Activated CD4-positive, alpha-beta memory T cell treated with anti-CD3 and anti-CD28 coated beads for 36 hours (primary cell): ENCODE measurements at regions not wholly inside any gene's neighbourhood (a gene's known extent, or its start where the extent isn't known, plus 50 kb on each side); places are given as distances from the start of the nearest gene placed in this dataset.
"Not testable (repeated sequence)": the region's sequence is repeated elsewhere in the genome, so short reads cannot be mapped to it uniquely, and the experiment has no call there.

Experiments
- CTCF ChIA-PET: fragments of 350-600 bp; sonication (Branson Sonifier 250); formaldehyde crosslinking; loops from one replicate; lab custom pipeline; 2021; ENCODE audit warnings: antibody characterized with exemption, inconsistent platforms; lab: Charles Lee
- POLR2A ChIA-PET: fragments of 350-600 bp; sonication (Branson Sonifier 250); formaldehyde crosslinking; loops from one replicate; lab custom pipeline; 2021; ENCODE audit warnings: antibody characterized with exemption; lab: Charles Lee
- DNase-seq: peaks from one replicate; pipeline ENCODE4 v3.0.0-alpha.2; 2020
- H3K27ac Mint-ChIP-seq: one replicate; pipeline ENCODE4 v1.8.0; 2021; ENCODE audit warnings: mixed read lengths
- H3K27me3 Mint-ChIP-seq: one replicate; pipeline ENCODE4 v1.8.0; 2021; ENCODE audit warnings: mixed read lengths
- H3K36me3 Mint-ChIP-seq: one replicate; pipeline ENCODE4 v1.8.0; 2021; ENCODE audit warnings: mixed read lengths
- H3K4me1 Mint-ChIP-seq: one replicate; pipeline ENCODE4 v1.8.0; 2021; ENCODE audit warnings: low read depth, mixed read lengths
- H3K4me3 Mint-ChIP-seq: one replicate; pipeline ENCODE4 v1.8.0; 2021; ENCODE audit warnings: mild to moderate bottlenecking, mixed read lengths
- H3K9me3 Mint-ChIP-seq: one replicate; pipeline ENCODE4 v1.8.0; 2021; ENCODE audit warnings: mixed read lengths
- intact Hi-C: fragments of 100-400 bp; cut with micrococcal nuclease; formaldehyde crosslinking; loops from one replicate; pipeline ENCODE4 v1.15.1; 2023

- Mint-ChIP-seq H3K4me1 (no peaks in the 10 kb centered on the region), H3K4me3 (no peak overlapping the region), H3K27me3 (no peaks in the 10 kb centered on the region), H3K36me3 (no peaks in the 10 kb centered on the region), H3K9me3 (peaks cover 7% of the 10 kb centered on the region), H3K27ac (no peak overlapping the region)
- POLR2A ChIA-PET = no interaction called here
- DNase-seq = no peak
- CTCF ChIA-PET = no interaction called here
- intact Hi-C loops = no loop called here
These were observed 438.9 kb downstream of the NAV3 start for GRCh38 chr12:78269620-78270019.

- H3K9me3 Mint-ChIP-seq = peaks cover 16% of the 10 kb centered on the region
- DNase-seq = no peak
- H3K4me1 Mint-ChIP-seq = no peaks in the 10 kb centered on the region
- POLR2A ChIA-PET = no interaction called here
- no peak overlapping the region for H3K27ac Mint-ChIP-seq
- H3K27me3 Mint-ChIP-seq = no peaks in the 10 kb centered on the region
- no peaks in the 10 kb centered on the region for H3K36me3 Mint-ChIP-seq
- CTCF ChIA-PET = no interaction called here
- H3K4me3 Mint-ChIP-seq = no peak overlapping the region
- intact Hi-C loops = no loop called here
These were observed 440.9 kb downstream of the NAV3 start for GRCh38 chr12:78271546-78271945.

- intact Hi-C loops = no loop called here
- no peaks in the 10 kb centered on the region for H3K36me3 Mint-ChIP-seq
- no peak overlapping the region for H3K4me3 Mint-ChIP-seq
- no peaks in the 10 kb centered on the region for H3K4me1 Mint-ChIP-seq
- DNase-seq = no peak
- CTCF ChIA-PET = no interaction called here
- no peak overlapping the region for H3K27ac Mint-ChIP-seq
- no peaks in the 10 kb centered on the region for H3K27me3 Mint-ChIP-seq
- POLR2A ChIA-PET = no interaction called here
- H3K9me3 Mint-ChIP-seq = peaks cover 32% of the 10 kb centered on the region
These were observed 445.2 kb downstream of the NAV3 start for GRCh38 chr12:78275886-78276285.

GRCh38 chr12:78278706-78279190 lies 448.1 kb downstream of the NAV3 start:
- Mint-ChIP-seq H3K9me3 (peaks cover 34% of the 10 kb centered on the region), H3K4me3 (no peak overlapping the region), H3K27ac (no peak overlapping the region), H3K36me3 (no peaks in the 10 kb centered on the region), H3K4me1 (no peaks in the 10 kb centered on the region), H3K27me3 (no peaks in the 10 kb centered on the region)
- ChIA-PET CTCF (no interaction called here), POLR2A (no interaction called here)
- no peak for DNase-seq
- intact Hi-C loops = no loop called here

GRCh38 chr12:78279567-78279966 lies 448.9 kb downstream of the NAV3 start:
- Mint-ChIP-seq H3K4me3 (no peak overlapping the region), H3K27me3 (no peaks in the 10 kb centered on the region), H3K36me3 (no peaks in the 10 kb centered on the region), H3K27ac (no peak overlapping the region), H3K9me3 (peaks cover 29% of the 10 kb centered on the region), H3K4me1 (no peaks in the 10 kb centered on the region)
- ChIA-PET POLR2A (no interaction called here), CTCF (no interaction called here)
- DNase-seq = no peak
- intact Hi-C loops = no loop called here

GRCh38 chr12:78281102-78281501 lies 450.4 kb downstream of the NAV3 start:
- H3K9me3 Mint-ChIP-seq = peaks cover 19% of the 10 kb centered on the region
- H3K27ac Mint-ChIP-seq, POLR2A ChIA-PET, CTCF ChIA-PET, H3K4me3 Mint-ChIP-seq, intact Hi-C loops, H3K4me1 Mint-ChIP-seq, H3K27me3 Mint-ChIP-seq, DNase-seq, H3K36me3 Mint-ChIP-seq: not testable (repeated sequence)

- ChIA-PET POLR2A (no interaction called here), CTCF (no interaction called here)
- peaks cover 10% of the 10 kb centered on the region for H3K9me3 Mint-ChIP-seq
- H3K27ac Mint-ChIP-seq = no peak overlapping the region
- no peaks in the 10 kb centered on the region for H3K27me3 Mint-ChIP-seq
- no peaks in the 10 kb centered on the region for H3K4me1 Mint-ChIP-seq
- no peak for DNase-seq
- no peak overlapping the region for H3K4me3 Mint-ChIP-seq
- intact Hi-C loops = no loop called here
- no peaks in the 10 kb centered on the region for H3K36me3 Mint-ChIP-seq
These were observed 453.7 kb downstream of the NAV3 start for GRCh38 chr12:78284417-78284816.

- peaks cover 15% of the 10 kb centered on the region for H3K9me3 Mint-ChIP-seq
- POLR2A ChIA-PET = no interaction called here
- no peak overlapping the region for H3K27ac Mint-ChIP-seq
- intact Hi-C loops = no loop called here
- no peak for DNase-seq
- H3K36me3 Mint-ChIP-seq = no peaks in the 10 kb centered on the region
- CTCF ChIA-PET = no interaction called here
- no peak overlapping the region for H3K4me3 Mint-ChIP-seq
- H3K27me3 Mint-ChIP-seq = no peaks in the 10 kb centered on the region
- no peaks in the 10 kb centered on the region for H3K4me1 Mint-ChIP-seq
These were observed 460.1 kb downstream of the NAV3 start for GRCh38 chr12:78290606-78291345.

GRCh38 chr12:78293059-78293686 lies 462.5 kb downstream of the NAV3 start:
- ChIA-PET CTCF (no interaction called here), POLR2A (no interaction called here)
- Mint-ChIP-seq H3K4me3 (no peak overlapping the region), H3K9me3 (peaks cover 15% of the 10 kb centered on the region), H3K27me3 (no peaks in the 10 kb centered on the region), H3K36me3 (no peaks in the 10 kb centered on the region), H3K4me1 (no peaks in the 10 kb centered on the region), H3K27ac (no peak overlapping the region)
- intact Hi-C loops = no loop called here
- DNase-seq = no peak

GRCh38 chr12:78301282-78301681 lies 470.6 kb downstream of the NAV3 start:
- H3K27ac Mint-ChIP-seq, H3K36me3 Mint-ChIP-seq, H3K4me3 Mint-ChIP-seq, POLR2A ChIA-PET, H3K9me3 Mint-ChIP-seq, DNase-seq, H3K4me1 Mint-ChIP-seq, CTCF ChIA-PET, intact Hi-C loops, H3K27me3 Mint-ChIP-seq: not testable (repeated sequence)

GRCh38 chr12:78305808-78306207 lies 475.1 kb downstream of the NAV3 start:
- Mint-ChIP-seq H3K4me3 (no peak overlapping the region), H3K4me1 (no peaks in the 10 kb centered on the region), H3K27ac (no peak overlapping the region), H3K36me3 (no peaks in the 10 kb centered on the region), H3K27me3 (no peaks in the 10 kb centered on the region), H3K9me3 (peaks cover 3% of the 10 kb centered on the region)
- ChIA-PET POLR2A (no interaction called here), CTCF (no interaction called here)
- DNase-seq = no peak
- intact Hi-C loops = no loop called here

GRCh38 chr12:78306236-78306635 lies 475.5 kb downstream of the NAV3 start:
- no peaks in the 10 kb centered on the region for H3K27me3 Mint-ChIP-seq
- H3K27ac Mint-ChIP-seq = no peak overlapping the region
- ChIA-PET POLR2A (no interaction called here), CTCF (no interaction called here)
- intact Hi-C loops = no loop called here
- peaks cover 3% of the 10 kb centered on the region for H3K9me3 Mint-ChIP-seq
- DNase-seq = no peak
- no peak overlapping the region for H3K4me3 Mint-ChIP-seq
- H3K36me3 Mint-ChIP-seq = no peaks in the 10 kb centered on the region
- no peaks in the 10 kb centered on the region for H3K4me1 Mint-ChIP-seq

- ChIA-PET CTCF (no interaction called here), POLR2A (no interaction called here)
- DNase-seq = no peak
- Mint-ChIP-seq H3K9me3 (peaks cover 3% of the 10 kb centered on the region), H3K4me1 (no peaks in the 10 kb centered on the region), H3K4me3 (no peak overlapping the region), H3K27me3 (no peaks in the 10 kb centered on the region), H3K27ac (no peak overlapping the region), H3K36me3 (no peaks in the 10 kb centered on the region)
- intact Hi-C loops = no loop called here
These were observed 478.0 kb downstream of the NAV3 start for GRCh38 chr12:78308701-78309100.
